SKM-1 (cell line): ENCODE measurements at regions not wholly inside any gene's neighbourhood (a gene's known extent, or its start where the extent isn't known, plus 50 kb on each side); places are given as distances from the start of the nearest gene placed in this dataset.

Source experiments
- DNase-seq: peaks from one replicate; lab custom pipeline; 2025; ENCODE audit not compliant: unreplicated experiment; lab: John Stamatoyannopoulos, UW

- DNase-seq: no peak
Observed at GRCh38 chr11:112355726-112356125, 95.1 kb upstream of the PLET1 start.

GRCh38 chr11:112357488-112357887, 96.8 kb upstream of the PLET1 start:
- DNase-seq: no peak

GRCh38 chr11:112361396-112361795, 100.7 kb upstream of the PLET1 start:
- DNase-seq: no peak

- DNase-seq: no peak
Observed at GRCh38 chr11:112363527-112363926, 102.9 kb upstream of the PLET1 start.

- no peak for DNase-seq
Observed at GRCh38 chr11:112364962-112365481, 104.4 kb upstream of the PLET1 start.

GRCh38 chr11:112366012-112366411, 105.4 kb upstream of the PLET1 start:
- no peak for DNase-seq

GRCh38 chr11:112366777-112367176, 106.1 kb upstream of the PLET1 start:
- DNase-seq: no peak

- no peak for DNase-seq
Observed at GRCh38 chr11:112367461-112367860, 106.8 kb upstream of the PLET1 start.

- DNase-seq: no peak
Observed at GRCh38 chr11:112367895-112368294, 107.2 kb upstream of the PLET1 start.

GRCh38 chr11:112368381-112368780, 107.7 kb upstream of the PLET1 start:
- no peak for DNase-seq

- DNase-seq: no peak
Observed at GRCh38 chr11:112369374-112369773, 108.7 kb upstream of the PLET1 start.

- no peak for DNase-seq
Observed at GRCh38 chr11:112369916-112370315, 109.3 kb upstream of the PLET1 start.

GRCh38 chr11:112374486-112375140, 114.0 kb upstream of the PLET1 start:
- DNase-seq: no peak

GRCh38 chr11:112377946-112378345, 117.3 kb upstream of the PLET1 start:
- DNase-seq: no peak

GRCh38 chr11:112380464-112380863, 119.8 kb upstream of the PLET1 start:
- DNase-seq: no peak

- no peak for DNase-seq
Observed at GRCh38 chr11:112381578-112381977, 120.9 kb upstream of the PLET1 start.

- DNase-seq: no peak
Observed at GRCh38 chr11:112382561-112382960, 121.9 kb upstream of the PLET1 start.

- DNase-seq: no peak
Observed at GRCh38 chr11:112388496-112388895, 127.8 kb upstream of the PLET1 start.

- no peak for DNase-seq
Observed at GRCh38 chr11:112391086-112391485, 130.4 kb upstream of the PLET1 start.

GRCh38 chr11:112392904-112393303, 132.2 kb upstream of the PLET1 start:
- no peak for DNase-seq

- no peak for DNase-seq
Observed at GRCh38 chr11:112394304-112394703, 133.6 kb upstream of the PLET1 start.

- no peak for DNase-seq
Observed at GRCh38 chr11:112396076-112396475, 135.4 kb upstream of the PLET1 start.

GRCh38 chr11:112398798-112399478, 138.3 kb upstream of the PLET1 start:
- DNase-seq: no peak
